HEK293 (cell line): ENCODE measurements at regions not wholly inside any gene's neighbourhood (a gene's known extent, or its start where the extent isn't known, plus 50 kb on each side); places are given as distances from the start of the nearest gene placed in this dataset.

Experiments
- CTCF ChIP-seq: fragments of 450-650 bp; formaldehyde crosslinking; IDR thresholded peaks from 2 replicates; pipeline ENCODE4 v1.5.1; 2016; ENCODE audit warnings: missing biosample characterization, missing genetic modification characterization
- REST ChIP-seq: fragments of 450-650 bp; formaldehyde crosslinking; IDR thresholded peaks from 2 replicates; pipeline ENCODE4 v1.5.1; 2016; ENCODE audit warnings: missing biosample characterization, missing genetic modification characterization
- SETDB1 ChIP-seq: IDR thresholded peaks from one replicate; pipeline ENCODE4 v1.6.1; 2017; ENCODE audit warnings: mild to moderate bottlenecking, low read length, moderate library complexity, mixed read lengths; ENCODE audit not compliant: insufficient read length
- ZFP37 ChIP-seq: fragments of 450-650 bp; formaldehyde crosslinking; IDR thresholded peaks from 2 replicates; pipeline ENCODE4 v1.5.1; 2016; ENCODE audit warnings: missing biosample characterization, missing genetic modification characterization
- ZNF114 ChIP-seq: fragments of 450-650 bp; formaldehyde crosslinking; IDR thresholded peaks from 2 replicates; pipeline ENCODE4 v1.5.0; 2017; ENCODE audit warnings: missing biosample characterization, missing genetic modification characterization
- ZNF146 ChIP-seq: fragments of 450-650 bp; formaldehyde crosslinking; IDR thresholded peaks from 2 replicates; pipeline ENCODE4 v1.5.1; 2016; ENCODE audit warnings: missing biosample characterization, missing genetic modification characterization
- ZNF24 ChIP-seq: fragments of 450-650 bp; formaldehyde crosslinking; IDR thresholded peaks from 2 replicates; pipeline ENCODE4 v1.5.1; 2016; ENCODE audit warnings: missing biosample characterization, missing genetic modification characterization
- ZNF274 ChIP-seq, 2 experiments: fragments of 200-500 bp in 1 of 2; fragments of 450-650 bp in 1 of 2; sonication (Bioruptor generic) in 1 of 2; formaldehyde crosslinking in 1 of 2; IDR thresholded peaks; 2 replicates each; pipeline versions ENCODE4 v1.5.1 to v1.6.1; 2014 to 2016; ENCODE audit warnings: borderline replicate concordance in 1 of 2, inconsistent platforms in 1 of 2, low read length in 1 of 2, missing biosample characterization in 1 of 2, missing genetic modification characterization in 1 of 2
- ZNF37A ChIP-seq: fragments of 450-650 bp; IDR thresholded peaks from 2 replicates; pipeline ENCODE4 v1.5.1; 2018; ENCODE audit warnings: missing biosample characterization, missing genetic modification characterization
- ZNF560 ChIP-seq: fragments of 450-650 bp; formaldehyde crosslinking; IDR thresholded peaks from 2 replicates; pipeline ENCODE4 v1.5.1; 2017; ENCODE audit warnings: missing biosample characterization, missing genetic modification characterization, borderline replicate concordance
- ZNF747 ChIP-seq: fragments of 450-650 bp; formaldehyde crosslinking; IDR thresholded peaks from 2 replicates; pipeline ENCODE4 v1.5.1; 2016; ENCODE audit warnings: missing biosample characterization, missing genetic modification characterization
- ZNF76 ChIP-seq: fragments of 450-650 bp; formaldehyde crosslinking; IDR thresholded peaks from 2 replicates; pipeline ENCODE4; 2016; ENCODE audit warnings: low read depth, missing biosample characterization, missing genetic modification characterization, borderline replicate concordance

- TF ChIP-seq SETDB1, result no peak
- no peak for TF ChIP-seq ZNF274 (IDR thresholded peaks at IDR 0.05; ENCODE audit: low read length)
- TF ChIP-seq ZNF274 (tag by site-specific recombination; IDR thresholded peaks at IDR 0.05; ENCODE audit: borderline replicate concordance), result no peak
- TF ChIP-seq CTCF, result no peak
- no peak for TF ChIP-seq ZNF37A (tag by site-specific recombination)
- TF ChIP-seq ZNF747, result no peak
- TF ChIP-seq ZNF76 (tag by site-specific recombination), result no peak
- no peak for TF ChIP-seq ZNF114 (tag by site-specific recombination)
- TF ChIP-seq REST (tag by site-specific recombination), result no peak
- no peak for TF ChIP-seq ZNF146 (tag by site-specific recombination)
- TF ChIP-seq ZFP37 (tag by site-specific recombination), result no peak
- no peak for TF ChIP-seq ZNF560 (tag by site-specific recombination)
- no peak for TF ChIP-seq ZNF24 (tag by site-specific recombination)
Measured at GRCh38 chr12:67437011-67437410, 167.9 kb downstream of the CAND1 start.
